ENCODE measurements at regions not wholly inside any gene's neighbourhood (a gene's known extent, or its start where the extent isn't known, plus 50 kb on each side); places are given as distances from the start of the nearest gene placed in this dataset.

DNA sequence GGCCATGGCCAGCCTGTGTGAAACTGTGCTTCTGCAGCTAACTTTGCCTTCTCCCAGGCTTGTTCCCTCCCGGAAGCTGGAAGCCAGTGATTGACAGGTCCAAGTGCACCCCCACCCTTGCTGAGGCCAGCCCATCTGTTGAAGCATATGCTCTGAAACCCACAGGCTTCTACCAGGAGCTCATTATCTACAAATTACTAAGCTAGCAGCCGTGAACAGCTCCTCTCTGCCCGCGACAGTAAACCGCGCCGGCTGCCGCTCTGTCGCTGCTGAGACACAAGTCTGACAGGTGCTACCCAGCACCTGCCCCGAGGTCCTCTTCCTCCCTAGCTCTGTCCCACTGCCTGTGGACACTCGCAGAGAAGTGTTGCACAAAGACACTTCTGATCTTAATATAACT lies 490.9 kb downstream of the GADD45G start:
- in situ Hi-C loops (cut with HindIII; ENCODE audit: low sequenced_read_pairs) = no loop called here

GRCh38 chr9:90097237-90097636 lies 492.4 kb downstream of the GADD45G start:
- in situ Hi-C loops (cut with HindIII; ENCODE audit: low sequenced_read_pairs) = no loop called here
- no peak for DNase-seq (ENCODE audit: low spot score)

More for the DNA sequence above, 490.9 kb downstream of the GADD45G start:
- peak; percentile 96 for DNase-seq (ENCODE audit: low spot score)

- in situ Hi-C loops (cut with HindIII; ENCODE audit: low sequenced_read_pairs) = no loop called here
- no peak for DNase-seq (ENCODE audit: low spot score)
Observed at GRCh38 chr9:90098408-90098807, 493.6 kb downstream of the GADD45G start.

- in situ Hi-C loops (cut with HindIII; ENCODE audit: low sequenced_read_pairs) = no loop called here
- no peak for DNase-seq (ENCODE audit: low spot score)
Observed at GRCh38 chr9:90099262-90099963, 494.6 kb downstream of the GADD45G start.

DNA sequence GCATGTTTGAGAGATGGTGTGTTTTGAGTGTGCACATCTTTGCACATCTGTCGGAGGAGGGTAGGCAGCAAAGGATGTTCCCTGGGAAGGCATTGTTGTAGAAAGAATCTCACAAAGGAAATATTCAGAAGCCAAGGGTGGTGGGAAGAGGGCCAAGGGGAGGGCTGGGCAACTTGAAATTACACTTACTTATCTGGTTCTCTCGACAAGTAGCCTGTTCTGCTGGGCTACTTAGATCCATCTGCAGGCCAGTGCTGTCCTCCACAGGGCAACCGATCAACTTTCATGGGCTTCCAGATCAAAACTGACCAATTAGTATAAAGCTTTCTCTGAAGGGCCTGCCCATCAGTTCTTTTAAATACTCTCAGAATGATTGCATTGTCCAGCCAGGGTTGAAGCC lies 495.2 kb downstream of the GADD45G start:
- in situ Hi-C loops (cut with HindIII; ENCODE audit: low sequenced_read_pairs) = loop anchor here (10.0 kb wide), 1 partner anchor 495 kb away; the partner anchor contains the start of gene GADD45G

GRCh38 chr9:90102292-90102901 lies 497.6 kb downstream of the GADD45G start:
- peak; percentile 96 for DNase-seq (ENCODE audit: low spot score)
- in situ Hi-C loops (cut with HindIII; ENCODE audit: low sequenced_read_pairs) = loop anchor here (10.0 kb wide), 1 partner anchor 498 kb away; the partner anchor contains the start of gene GADD45G

More for the DNA sequence above, 495.2 kb downstream of the GADD45G start:
- no peak for DNase-seq (ENCODE audit: low spot score)

GRCh38 chr9:90103771-90104170 lies 499.0 kb downstream of the GADD45G start:
- in situ Hi-C loops (cut with HindIII; ENCODE audit: low sequenced_read_pairs) = loop anchor here (10.0 kb wide), 1 partner anchor 499 kb away; the partner anchor contains the start of gene GADD45G
- no peak for DNase-seq (ENCODE audit: low spot score)

DNA sequence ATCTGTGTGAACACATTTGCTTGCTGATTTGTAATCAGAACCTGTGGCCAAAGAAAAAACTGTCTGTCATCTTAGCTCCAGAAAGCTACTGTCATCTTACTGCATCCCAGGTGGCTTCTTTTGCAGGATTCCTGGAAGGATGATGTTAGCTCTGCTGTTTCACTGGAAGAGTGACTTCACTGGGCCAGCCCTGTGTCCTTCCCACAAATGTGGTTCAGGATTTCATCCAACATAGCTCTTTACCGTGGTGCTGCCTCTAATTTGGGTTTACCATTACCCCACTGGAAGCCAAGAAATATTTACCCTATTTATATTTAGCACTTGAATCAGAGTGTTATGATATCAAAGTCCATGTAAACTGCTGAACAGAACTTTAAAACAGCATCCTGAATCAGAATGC lies 501.0 kb downstream of the GADD45G start:
- DNase-seq (ENCODE audit: low spot score) = peak; percentile 55
- in situ Hi-C loops (cut with HindIII; ENCODE audit: low sequenced_read_pairs) = loop anchor here (10.0 kb wide), 1 partner anchor 501 kb away; the partner anchor contains the start of gene GADD45G

DNA sequence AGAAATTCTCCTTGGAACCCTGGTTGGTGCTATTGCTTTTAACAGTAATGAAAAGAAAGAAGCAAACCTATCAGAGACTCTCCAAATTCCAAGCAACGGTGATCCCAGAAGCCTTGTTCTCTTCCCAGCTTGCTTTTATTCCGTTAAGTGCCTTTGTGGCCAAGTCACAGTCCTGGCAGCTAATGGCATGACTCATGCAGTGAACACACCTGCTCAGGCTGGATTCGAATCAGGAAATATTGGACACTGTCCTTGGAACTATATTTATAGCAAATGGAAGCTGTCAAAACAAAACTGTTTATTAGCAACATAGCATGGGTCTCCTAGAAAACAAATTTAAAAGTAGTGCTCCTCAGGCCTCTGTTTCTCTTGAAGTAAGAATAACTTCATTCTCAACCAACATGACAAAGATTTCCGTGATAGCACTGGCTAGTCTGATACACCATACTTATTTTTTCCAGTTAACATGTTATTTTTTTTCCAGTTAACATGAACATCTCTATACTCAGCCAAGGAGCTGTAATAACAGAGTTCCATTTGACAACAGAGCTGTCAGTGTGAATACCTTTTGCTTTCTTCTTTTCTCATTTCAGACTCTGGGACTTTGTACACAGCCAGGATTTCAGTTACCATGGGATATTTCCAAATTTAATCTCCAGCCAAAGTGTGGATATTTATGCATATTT lies 502.4 kb downstream of the GADD45G start:
- DNase-seq (ENCODE audit: low spot score) = peak; percentile 98
- in situ Hi-C loops (cut with HindIII; ENCODE audit: low sequenced_read_pairs) = loop anchor here (10.0 kb wide), 1 partner anchor 502 kb away; the partner anchor contains the start of gene GADD45G

DNA sequence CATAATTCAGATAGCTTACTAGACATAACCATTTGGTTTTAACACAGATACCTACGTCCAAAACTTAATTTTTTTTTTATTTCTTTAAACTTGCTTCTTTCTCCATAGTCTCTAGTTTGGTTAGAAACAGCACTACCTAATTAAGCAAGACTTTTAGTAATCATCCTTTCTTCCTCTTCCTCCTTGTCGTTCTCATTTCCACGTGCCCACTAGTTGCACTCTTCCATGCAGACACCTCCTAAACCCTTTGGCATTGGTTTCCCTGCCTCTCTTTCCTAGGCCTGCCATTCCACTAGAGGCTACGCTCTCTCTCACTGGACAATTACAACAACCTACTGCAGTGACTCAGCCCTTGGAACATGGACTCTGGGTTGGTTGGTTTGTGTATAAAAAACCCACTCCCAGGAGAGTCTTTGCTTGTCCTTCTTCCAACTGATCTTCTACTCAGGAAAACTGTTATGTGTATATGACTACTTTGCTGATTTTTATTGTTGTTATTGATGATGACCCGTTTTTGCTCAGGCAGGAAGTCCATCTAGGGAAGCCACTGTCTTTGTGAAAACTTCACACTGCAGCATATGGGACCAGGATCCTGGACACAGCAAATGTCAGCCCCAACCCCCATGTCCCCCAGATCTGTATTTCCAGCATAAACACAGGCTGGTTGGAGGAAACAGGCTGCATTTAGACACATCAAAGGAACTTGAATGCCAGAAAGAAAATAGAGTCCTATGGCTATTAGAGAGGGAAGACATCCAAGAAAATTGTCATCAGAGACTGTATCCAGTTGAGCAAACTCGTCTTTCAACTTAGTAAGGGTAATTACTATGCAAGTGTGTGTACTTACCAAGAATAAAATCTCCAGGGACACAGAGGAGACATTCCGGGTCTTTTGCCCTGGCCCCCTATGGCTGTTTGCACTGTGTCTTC lies 503.2 kb downstream of the GADD45G start:
- in situ Hi-C loops (cut with HindIII; ENCODE audit: low sequenced_read_pairs) = loop anchor here (10.0 kb wide), 1 partner anchor 503 kb away; the partner anchor contains the start of gene GADD45G
- peak; percentile 36 for DNase-seq (ENCODE audit: low spot score)

- in situ Hi-C loops (cut with HindIII; ENCODE audit: low sequenced_read_pairs) = no loop called here
- DNase-seq (ENCODE audit: low spot score) = no peak
Observed at GRCh38 chr9:90112788-90113187, 508.0 kb downstream of the GADD45G start.

- in situ Hi-C loops (cut with HindIII; ENCODE audit: low sequenced_read_pairs) = no loop called here
- DNase-seq (ENCODE audit: low spot score) = no peak
Observed at GRCh38 chr9:90114641-90115425, 510.0 kb downstream of the GADD45G start.

DNA sequence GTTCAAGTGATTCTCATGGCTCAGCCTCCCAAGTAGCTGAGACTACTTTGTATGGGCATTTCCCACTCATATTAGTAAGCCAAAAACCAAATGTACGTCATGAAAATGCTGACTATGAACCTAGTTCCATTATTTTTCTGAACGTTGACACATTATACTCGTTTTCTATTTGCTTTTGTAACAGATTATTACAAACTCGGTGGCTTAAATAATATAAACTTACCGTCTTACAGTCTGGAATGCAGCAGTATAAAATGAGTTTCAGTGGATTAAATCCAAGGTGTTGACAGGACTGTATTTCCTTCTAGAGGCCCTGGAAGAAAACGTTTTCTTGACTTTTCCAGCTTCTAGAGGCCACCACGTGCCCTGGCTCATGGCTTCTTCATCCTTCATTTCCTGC lies 517.0 kb downstream of the GADD45G start:
- DNase-seq (ENCODE audit: low spot score) = no peak
- in situ Hi-C loops (cut with HindIII; ENCODE audit: low sequenced_read_pairs) = no loop called here

- in situ Hi-C loops (cut with HindIII; ENCODE audit: low sequenced_read_pairs) = no loop called here
- DNase-seq (ENCODE audit: low spot score) = no peak
Observed at GRCh38 chr9:90124961-90125360, 517.7 kb downstream of the DIRAS2 start.

DNA sequence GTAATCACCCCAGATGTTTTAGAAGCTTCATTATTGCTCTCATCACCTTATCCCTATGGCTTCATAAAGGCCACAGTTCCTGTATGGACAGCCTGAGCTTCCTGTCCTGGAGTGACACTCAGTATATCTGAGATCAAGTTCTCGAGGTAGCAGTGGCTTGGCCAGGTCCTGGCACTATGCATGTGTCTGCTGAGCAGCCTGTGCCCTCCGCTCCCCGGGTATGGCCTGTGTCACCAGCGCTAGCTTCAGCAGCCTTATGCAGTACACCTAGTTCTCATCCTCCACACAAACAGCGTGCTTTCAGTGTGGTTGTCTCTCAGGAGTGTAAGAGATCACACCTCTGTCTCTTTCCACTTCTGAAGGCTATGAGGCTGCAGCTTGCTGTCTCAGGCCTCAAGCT lies 514.7 kb downstream of the DIRAS2 start:
- in situ Hi-C loops (cut with HindIII; ENCODE audit: low sequenced_read_pairs) = no loop called here

GRCh38 chr9:90128587-90129190 lies 513.9 kb downstream of the DIRAS2 start:
- in situ Hi-C loops (cut with HindIII; ENCODE audit: low sequenced_read_pairs) = no loop called here
- DNase-seq (ENCODE audit: low spot score) = no peak

More for the DNA sequence above, 514.7 kb downstream of the DIRAS2 start:
- peak; percentile 17 for DNase-seq (ENCODE audit: low spot score)

DNA sequence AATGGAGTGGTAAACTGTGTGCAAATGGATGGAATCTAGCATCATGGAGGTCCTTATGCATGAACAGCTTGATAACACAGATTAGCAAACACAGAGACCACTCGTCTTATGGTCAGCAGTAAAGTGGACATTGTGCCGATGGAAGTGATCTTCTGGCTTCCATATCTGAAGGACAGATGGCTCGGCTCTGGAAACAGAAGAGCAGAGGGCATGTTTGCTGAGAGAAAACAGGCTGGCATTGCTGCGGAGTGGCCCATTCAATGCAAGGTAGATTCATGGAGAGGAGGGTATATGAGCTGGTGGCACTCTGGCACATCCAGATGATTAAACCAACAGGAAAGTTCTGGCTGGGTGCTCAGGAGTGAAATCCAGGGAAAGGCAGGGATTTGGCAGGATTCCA lies 513.2 kb downstream of the DIRAS2 start:
- in situ Hi-C loops (cut with HindIII; ENCODE audit: low sequenced_read_pairs) = no loop called here
- DNase-seq (ENCODE audit: low spot score) = peak; percentile 58

GRCh38 chr9:90131568-90131967 lies 511.1 kb downstream of the DIRAS2 start:
- in situ Hi-C loops (cut with HindIII; ENCODE audit: low sequenced_read_pairs) = no loop called here
- DNase-seq (ENCODE audit: low spot score) = no peak
